Suprapubic skin (tissue), 4 donors: ENCODE measurements at regions not wholly inside any gene's neighbourhood (a gene's known extent, or its start where the extent isn't known, plus 50 kb on each side); places are given as distances from the start of the nearest gene placed in this dataset.

ENCODE experiments used
- DNase-seq, 2 donors: peaks; one replicate each; pipeline ENCODE4 v3.0.0-alpha.2; 2019; ENCODE audit warnings: low spot score in 2 of 2
- H3K27ac ChIP-seq: fragments of 200-600 bp; sonication (generic); one replicate; pipeline ENCODE4 v1.5.1; 2019
- H3K27me3 ChIP-seq: fragments of 200-600 bp; sonication (generic); one replicate; pipeline ENCODE4 v1.5.1; 2019
- H3K36me3 ChIP-seq: fragments of 200-600 bp; sonication (generic); one replicate; pipeline ENCODE4 v1.5.1; 2019
- H3K4me1 ChIP-seq: fragments of 200-600 bp; sonication (generic); one replicate; pipeline ENCODE4 v1.5.1; 2019
- H3K4me3 ChIP-seq: fragments of 200-600 bp; sonication (generic); one replicate; pipeline ENCODE4 v1.5.1; 2019; ENCODE audit warnings: mild to moderate bottlenecking
- H3K9me3 ChIP-seq: fragments of 200-600 bp; sonication (generic); one replicate; pipeline ENCODE4 v1.5.1; 2019
- CTCF ChIP-seq, 2 donors: fragments of 200-600 bp in 1 of 2; fragments of 450-650 bp in 1 of 2; sonication (generic) in 1 of 2; IDR thresholded peaks; one replicate each; pipeline ENCODE4 v1.5.1; 2016 to 2019; ENCODE audit warnings: antibody characterized with exemption in 2 of 2, mild to moderate bottlenecking in 1 of 2, moderate library complexity in 1 of 2
- EP300 ChIP-seq: sonication (generic); formaldehyde crosslinking; IDR thresholded peaks from one replicate; pipeline ENCODE4 v1.6.1; 2017; ENCODE audit warnings: antibody characterized with exemption
- POLR2A ChIP-seq, 2 donors: fragments of 450-650 bp; IDR thresholded peaks; one replicate each; pipeline ENCODE4 v1.6.1; 2017; ENCODE audit warnings: antibody characterized with exemption in 2 of 2, mild to moderate bottlenecking in 2 of 2, moderate library complexity in 2 of 2
- POLR2AphosphoS5 ChIP-seq, 3 donors: sonication (generic); formaldehyde crosslinking; IDR thresholded peaks; one replicate each; pipeline ENCODE4 v1.6.1; 2017; ENCODE audit warnings: antibody characterized with exemption in 3 of 3
- WGBS: methylation state at CpG from one replicate; pipeline ENCODE4 v1.1.5; 2018; 5-methylcytosine and 5-hydroxymethylcytosine counted together

GRCh38 chr3:77976079-77976478 is 936.2 kb downstream of the ROBO2 start:
- no peak overlapping the region for H3K27ac ChIP-seq
- no peaks in the 10 kb centered on the region for H3K27me3 ChIP-seq
- H3K4me3 ChIP-seq: no peak overlapping the region
- no peaks in the 10 kb centered on the region for H3K4me1 ChIP-seq
- no peak for DNase-seq
- no peaks in the 10 kb centered on the region for H3K36me3 ChIP-seq
- H3K9me3 ChIP-seq: no peaks in the 10 kb centered on the region
- TF ChIP-seq EP300: no peak
- no peak for TF ChIP-seq POLR2A (IDR thresholded peaks at IDR 0.05)
- TF ChIP-seq POLR2AphosphoS5 (IDR thresholded peaks at IDR 0.05): no peak
- TF ChIP-seq CTCF (IDR thresholded peaks at IDR 0.05): no peak

- WGBS: 100% methylated on average over 2 of the region's 4 CpGs
- Histone ChIP-seq H3K27me3 (no peaks in the 10 kb centered on the region), H3K27ac (no peak overlapping the region), H3K4me1 (no peaks in the 10 kb centered on the region), H3K36me3 (no peaks in the 10 kb centered on the region), H3K9me3 (no peaks in the 10 kb centered on the region), H3K4me3 (no peak overlapping the region)
- no peak for DNase-seq
- no peak for TF ChIP-seq EP300
- no peak for TF ChIP-seq POLR2AphosphoS5 (IDR thresholded peaks at IDR 0.05)
- TF ChIP-seq POLR2A (IDR thresholded peaks at IDR 0.05): no peak
- TF ChIP-seq CTCF (IDR thresholded peaks at IDR 0.05): no peak
Measured at GRCh38 chr3:78003090-78003489, 963.2 kb downstream of the ROBO2 start.

GRCh38 chr3:78004571-78004970 is 964.7 kb downstream of the ROBO2 start:
- no peak for TF ChIP-seq CTCF (IDR thresholded peaks at IDR 0.05)
- TF ChIP-seq POLR2AphosphoS5 (IDR thresholded peaks at IDR 0.05): no peak
- no peak for TF ChIP-seq EP300
- no peak for TF ChIP-seq POLR2A (IDR thresholded peaks at IDR 0.05)
- H3K9me3 ChIP-seq: no peaks in the 10 kb centered on the region
- 70% methylated on average over 2 of the region's 2 CpGs for WGBS
- no peaks in the 10 kb centered on the region for H3K36me3 ChIP-seq
- H3K4me3 ChIP-seq: no peak overlapping the region
- no peak for DNase-seq
- H3K27ac ChIP-seq: no peak overlapping the region
- no peaks in the 10 kb centered on the region for H3K4me1 ChIP-seq
- no peaks in the 10 kb centered on the region for H3K27me3 ChIP-seq

GRCh38 chr3:78013653-78014052 is 973.8 kb downstream of the ROBO2 start:
- WGBS: 91% methylated on average over 1 of the region's 1 CpG
- Histone ChIP-seq H3K27me3 (no peaks in the 10 kb centered on the region), H3K36me3 (no peaks in the 10 kb centered on the region), H3K9me3 (no peaks in the 10 kb centered on the region), H3K4me3 (no peak overlapping the region), H3K4me1 (no peaks in the 10 kb centered on the region), H3K27ac (no peak overlapping the region)
- no peak for TF ChIP-seq POLR2AphosphoS5 (IDR thresholded peaks at IDR 0.05)
- no peak for TF ChIP-seq CTCF (IDR thresholded peaks at IDR 0.05)
- TF ChIP-seq EP300: no peak
- no peak for TF ChIP-seq POLR2A (IDR thresholded peaks at IDR 0.05)
- DNase-seq: no peak

GRCh38 chr3:78015856-78016255 is 976.0 kb downstream of the ROBO2 start:
- Histone ChIP-seq H3K27ac (no peak overlapping the region), H3K36me3 (no peaks in the 10 kb centered on the region), H3K4me1 (no peaks in the 10 kb centered on the region), H3K4me3 (no peak overlapping the region), H3K27me3 (no peaks in the 10 kb centered on the region), H3K9me3 (no peaks in the 10 kb centered on the region)
- TF ChIP-seq POLR2AphosphoS5 (IDR thresholded peaks at IDR 0.05) (no peak), CTCF (IDR thresholded peaks at IDR 0.05) (no peak), POLR2A (IDR thresholded peaks at IDR 0.05) (no peak), EP300 (no peak)
- 80% methylated on average over 1 of the region's 1 CpG for WGBS
- no peak for DNase-seq
